Upper lobe of right lung (tissue), 1 donor: ENCODE measurements at regions not wholly inside any gene's neighbourhood (a gene's known extent, or its start where the extent isn't known, plus 50 kb on each side); places are given as distances from the start of the nearest gene placed in this dataset.

Source experiments
- ATAC-seq: fragments of 200-7000 bp; cut with Tn5 transposase; one replicate; pipeline ENCODE4 v1.9.1; 2020; ENCODE audit warnings: mild to moderate bottlenecking, moderate library complexity
- DNase-seq: peaks from one replicate; pipeline ENCODE4 v3.0.0-alpha.2; 2020
- H3K27ac ChIP-seq: fragments of 200-600 bp; one replicate; pipeline ENCODE4 v1.8.0; 2022
- H3K27me3 ChIP-seq: fragments of 200-600 bp; one replicate; pipeline ENCODE4 v1.8.0; 2022; ENCODE audit warnings: mild to moderate bottlenecking
- H3K36me3 ChIP-seq: fragments of 200-600 bp; one replicate; pipeline ENCODE4 v1.8.0; 2022
- H3K4me1 ChIP-seq: fragments of 200-600 bp; one replicate; pipeline ENCODE4 v1.8.0; 2022
- H3K4me3 ChIP-seq: fragments of 200-600 bp; one replicate; pipeline ENCODE4 v1.8.0; 2022; ENCODE audit warnings: mild to moderate bottlenecking
- H3K9me3 ChIP-seq: fragments of 200-600 bp; one replicate; pipeline ENCODE4 v1.8.0; 2022
- CTCF ChIP-seq: fragments of 200-600 bp; IDR thresholded peaks from one replicate; pipeline ENCODE4 v1.8.0; 2022; ENCODE audit warnings: antibody characterized with exemption
- intact Hi-C: fragments of 100-400 bp; cut with DNase I; formaldehyde crosslinking; loops from one replicate; pipeline ENCODE4 v1.11.0; 2022
- donor health status: DM: no; HTN: yes; CAD: no; lungs with severe emphysema.

- DNase-seq (no peak), ATAC-seq (no peak)
- Histone ChIP-seq H3K36me3 (no peaks in the 10 kb centered on the region), H3K27ac (no peak overlapping the region), H3K27me3 (no peaks in the 10 kb centered on the region), H3K9me3 (no peaks in the 10 kb centered on the region), H3K4me3 (no peak overlapping the region), H3K4me1 (no peaks in the 10 kb centered on the region)
- no peak for TF ChIP-seq CTCF
- intact Hi-C loops, result no loop called here
These were observed 1316.8 kb upstream of the B3GALT2 start for GRCh38 chr1:194503209-194503608.

GRCh38 chr1:194495434-194495833 lies 1309.0 kb upstream of the B3GALT2 start:
- intact Hi-C loops, result no loop called here
- DNase-seq (no peak), ATAC-seq (no peak)
- Histone ChIP-seq H3K9me3 (no peaks in the 10 kb centered on the region), H3K27ac (no peak overlapping the region), H3K4me1 (no peaks in the 10 kb centered on the region), H3K27me3 (no peaks in the 10 kb centered on the region), H3K4me3 (no peak overlapping the region), H3K36me3 (no peaks in the 10 kb centered on the region)
- no peak for TF ChIP-seq CTCF

GRCh38 chr1:194487172-194487571 lies 1300.8 kb upstream of the B3GALT2 start:
- no peaks in the 10 kb centered on the region for H3K27me3 ChIP-seq
- no peak overlapping the region for H3K4me3 ChIP-seq
- no peaks in the 10 kb centered on the region for H3K9me3 ChIP-seq
- no peak for ATAC-seq
- no peak for DNase-seq
- H3K4me1 ChIP-seq, result no peaks in the 10 kb centered on the region
- H3K27ac ChIP-seq, result no peak overlapping the region
- no peaks in the 10 kb centered on the region for H3K36me3 ChIP-seq
- intact Hi-C loops, result no loop called here
- no peak for TF ChIP-seq CTCF

GRCh38 chr1:194485432-194485831 lies 1299.0 kb upstream of the B3GALT2 start:
- H3K27ac ChIP-seq, result no peak overlapping the region
- DNase-seq, result no peak
- no peak for ATAC-seq
- intact Hi-C loops, result no loop called here
- no peak for TF ChIP-seq CTCF
- no peak overlapping the region for H3K4me3 ChIP-seq
- no peaks in the 10 kb centered on the region for H3K9me3 ChIP-seq
- H3K27me3 ChIP-seq, result no peaks in the 10 kb centered on the region
- no peaks in the 10 kb centered on the region for H3K36me3 ChIP-seq
- H3K4me1 ChIP-seq, result no peaks in the 10 kb centered on the region

GRCh38 chr1:194478731-194479130 lies 1292.3 kb upstream of the B3GALT2 start:
- Histone ChIP-seq H3K4me1 (no peaks in the 10 kb centered on the region), H3K9me3 (no peaks in the 10 kb centered on the region), H3K27me3 (no peaks in the 10 kb centered on the region), H3K4me3 (no peak overlapping the region), H3K36me3 (no peaks in the 10 kb centered on the region), H3K27ac (no peak overlapping the region)
- intact Hi-C loops, result no loop called here
- no peak for TF ChIP-seq CTCF
- no peak for DNase-seq
- no peak for ATAC-seq

- ATAC-seq (no peak), DNase-seq (no peak)
- H3K27me3 ChIP-seq, result no peaks in the 10 kb centered on the region
- no peak for TF ChIP-seq CTCF
- H3K9me3 ChIP-seq, result no peaks in the 10 kb centered on the region
- intact Hi-C loops, result no loop called here
- no peaks in the 10 kb centered on the region for H3K36me3 ChIP-seq
- no peak overlapping the region for H3K27ac ChIP-seq
- no peaks in the 10 kb centered on the region for H3K4me1 ChIP-seq
- H3K4me3 ChIP-seq, result no peak overlapping the region
These were observed 1291.5 kb upstream of the B3GALT2 start for GRCh38 chr1:194477908-194478307.
